ENCODE measurements at regions not wholly inside any gene's neighbourhood (a gene's known extent, or its start where the extent isn't known, plus 50 kb on each side); places are given as distances from the start of the nearest gene placed in this dataset.
"Not testable (repeated sequence)": the region's sequence is repeated elsewhere in the genome, so short reads cannot be mapped to it uniquely, and the experiment has no call there.

GRCh38 chr1:65082346-65083040 is 65.5 kb upstream of the AK4 start:
- in situ Hi-C loops (cut with HindIII; ENCODE audit: low pct_unique_long_range_greater_than_20kb, low sequenced_read_pairs), result no loop called here
- no peak for DNase-seq (ENCODE audit: low read depth in 1 of 2, low spot score in 1 of 2)
- TF ChIP-seq JUND (IDR thresholded peaks at IDR 0.05; ENCODE audit: low read depth), result no peak

- no peak for TF ChIP-seq JUND (IDR thresholded peaks at IDR 0.05; ENCODE audit: low read depth)
- in situ Hi-C loops (cut with HindIII; ENCODE audit: low pct_unique_long_range_greater_than_20kb, low sequenced_read_pairs), result no loop called here
- DNase-seq (ENCODE audit: low read depth in 1 of 2, low spot score in 1 of 2), result no peak
These were observed 64.6 kb upstream of the AK4 start for GRCh38 chr1:65083263-65083896.

GRCh38 chr1:65084066-65084465 is 63.9 kb upstream of the AK4 start:
- no peak for DNase-seq (ENCODE audit: low read depth in 1 of 2, low spot score in 1 of 2)
- TF ChIP-seq JUND (IDR thresholded peaks at IDR 0.05; ENCODE audit: low read depth), result no peak
- in situ Hi-C loops (cut with HindIII; ENCODE audit: low pct_unique_long_range_greater_than_20kb, low sequenced_read_pairs), result no loop called here

GRCh38 chr1:65087519-65087918 is 60.5 kb upstream of the AK4 start:
- DNase-seq (ENCODE audit: low read depth in 1 of 2, low spot score in 1 of 2); in situ Hi-C loops (cut with HindIII; ENCODE audit: low pct_unique_long_range_greater_than_20kb, low sequenced_read_pairs): not testable (repeated sequence)

GRCh38 chr1:65090406-65090805 is 57.6 kb upstream of the AK4 start:
- in situ Hi-C loops (cut with HindIII; ENCODE audit: low pct_unique_long_range_greater_than_20kb, low sequenced_read_pairs), result no loop called here
- no peak for TF ChIP-seq JUND (IDR thresholded peaks at IDR 0.05; ENCODE audit: low read depth)
- no peak for DNase-seq (ENCODE audit: low read depth in 1 of 2, low spot score in 1 of 2)

DNA sequence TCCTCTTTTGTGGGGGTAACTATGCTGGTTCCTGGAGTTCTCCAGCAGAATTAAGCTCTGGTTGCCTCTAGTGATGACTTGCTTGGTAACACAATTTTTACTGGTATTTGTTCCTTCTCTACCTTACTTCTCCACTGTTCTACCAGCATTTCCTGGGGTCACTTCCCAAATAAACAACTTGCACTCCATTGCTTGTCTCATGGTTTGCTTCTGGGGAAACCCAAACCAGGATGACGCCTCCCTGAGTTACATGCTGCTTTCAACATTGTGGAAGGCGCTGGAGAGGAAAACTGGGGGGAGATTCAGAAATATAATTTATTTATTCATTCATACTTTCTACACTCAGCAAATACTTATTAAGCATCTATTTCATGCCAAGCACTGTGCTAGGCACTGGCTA is 55.3 kb upstream of the AK4 start:
- no peak for DNase-seq (ENCODE audit: low read depth in 1 of 2, low spot score in 1 of 2)
- TF ChIP-seq JUND (IDR thresholded peaks at IDR 0.05; ENCODE audit: low read depth), result no peak
- in situ Hi-C loops (cut with HindIII; ENCODE audit: low pct_unique_long_range_greater_than_20kb, low sequenced_read_pairs), result no loop called here

GRCh38 chr1:65097076-65097475 is 50.9 kb upstream of the AK4 start:
- no peak for TF ChIP-seq JUND (IDR thresholded peaks at IDR 0.05; ENCODE audit: low read depth)
- in situ Hi-C loops (cut with HindIII; ENCODE audit: low pct_unique_long_range_greater_than_20kb, low sequenced_read_pairs), result no loop called here
- no peak for DNase-seq (ENCODE audit: low read depth in 1 of 2, low spot score in 1 of 2)

All from T47D (cell line).